Spleen (tissue), 7 donors: ENCODE measurements at regions not wholly inside any gene's neighbourhood (a gene's known extent, or its start where the extent isn't known, plus 50 kb on each side); places are given as distances from the start of the nearest gene placed in this dataset.
"Not testable (repeated sequence)": the region's sequence is repeated elsewhere in the genome, so short reads cannot be mapped to it uniquely, and the experiment has no call there.

Experiments
- CTCF ChIP-seq, 11 experiments: fragments of 200-600 bp in 7 of 11; fragments of 450-650 bp in 4 of 11; sonication (generic) in 4 of 11; IDR thresholded peaks in 8 of 11; conservative IDR thresholded peaks in 3 of 11; 1 replicate in 7 of 11; 2 replicates in 4 of 11; pipeline versions ENCODE4 v1.4.0 to v1.8.0; 2016 to 2021; ENCODE audit warnings: antibody characterized with exemption in 11 of 11, inconsistent platforms in 4 of 11, mild to moderate bottlenecking in 1 of 11
- POLR2A ChIP-seq, 3 donors: fragments of 450-650 bp; IDR thresholded peaks; one replicate each; pipeline ENCODE4 v1.5.1; 2017; ENCODE audit warnings: antibody characterized with exemption in 3 of 3, mild to moderate bottlenecking in 1 of 3
- POLR2AphosphoS5 ChIP-seq, 3 donors: sonication (generic); formaldehyde crosslinking; IDR thresholded peaks; one replicate each; pipeline ENCODE4 v1.5.1; 2017; ENCODE audit warnings: antibody characterized with exemption in 3 of 3
- donor health status: DM: no; HTN: no; CAD: no; lungs with moderate emphysema.
- donor health status: DM: no; HTN: no; CAD: no.
- donor health status: DM: no; HTN: no; CAD: no.

DNA sequence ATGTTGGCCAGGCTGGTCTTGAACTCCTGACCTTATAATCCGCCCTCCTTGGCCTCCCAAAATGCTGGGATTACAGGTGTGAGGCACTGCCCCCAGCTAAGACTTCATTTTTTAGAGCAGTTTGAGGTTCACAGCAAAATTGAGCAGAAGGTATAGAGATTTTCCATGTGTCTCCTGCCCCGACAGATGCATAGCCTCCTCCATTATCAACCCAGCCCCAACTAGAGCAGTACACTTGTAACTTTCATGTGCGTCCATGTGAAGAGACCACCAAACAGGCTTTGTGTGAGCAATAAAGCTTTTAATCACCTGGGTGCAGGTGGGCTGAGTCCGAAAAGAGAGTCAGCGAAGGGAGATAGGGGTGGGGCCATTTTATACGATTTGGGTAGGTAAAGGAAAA lies 179.1 kb downstream of the CD83 start:
- TF ChIP-seq CTCF (IDR thresholded peaks at IDR 0.05 in 8 of 11, conservative IDR thresholded peaks at IDR 0.05 in 3 of 11); POLR2A (IDR thresholded peaks at IDR 0.05); POLR2AphosphoS5 (IDR thresholded peaks at IDR 0.05): not testable (repeated sequence)
